DOHH2 (cell line): ENCODE measurements at regions not wholly inside any gene's neighbourhood (a gene's known extent, or its start where the extent isn't known, plus 50 kb on each side); places are given as distances from the start of the nearest gene placed in this dataset.

ENCODE experiments used
- EZH2phosphoT487 ChIP-seq: fragments of 200-600 bp; sonication (generic); IDR thresholded peaks from 2 replicates; pipeline ENCODE4 v1.6.1; 2017; ENCODE audit warnings: borderline replicate concordance, mild to moderate bottlenecking, antibody characterized with exemption, low read length, moderate library complexity, mixed read lengths
- TF ChIP-seq, protein P1 (sequence below): fragments of 200-600 bp; sonication (generic); IDR thresholded peaks from one replicate; pipeline ENCODE4 v1.5.1; 2014; ENCODE audit warnings: antibody characterized with exemption, mild to moderate bottlenecking, low read depth, low read length; ENCODE audit not compliant: poor library complexity, severe bottlenecking

DNA sequence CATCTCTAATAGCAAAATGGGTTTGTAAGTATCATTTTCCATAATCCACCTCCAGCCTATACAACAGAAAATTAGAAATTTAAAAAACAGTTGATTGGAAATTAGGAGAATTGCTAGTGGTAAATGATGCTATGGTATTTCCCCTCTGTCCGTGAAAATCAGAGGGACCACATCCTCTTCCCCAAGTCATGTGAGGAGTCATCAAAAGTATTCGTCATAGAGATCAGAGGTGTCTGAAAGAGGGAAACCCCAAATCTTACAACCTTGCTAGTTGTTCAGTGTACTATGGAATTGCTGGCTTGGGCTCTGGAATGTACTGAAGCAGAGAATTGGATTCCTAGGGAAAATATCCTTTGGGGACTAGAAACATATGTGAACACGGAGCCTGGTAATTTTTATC lies 241.4 kb upstream of the ARHGAP24 start:
- TF ChIP-seq, protein P1, sequence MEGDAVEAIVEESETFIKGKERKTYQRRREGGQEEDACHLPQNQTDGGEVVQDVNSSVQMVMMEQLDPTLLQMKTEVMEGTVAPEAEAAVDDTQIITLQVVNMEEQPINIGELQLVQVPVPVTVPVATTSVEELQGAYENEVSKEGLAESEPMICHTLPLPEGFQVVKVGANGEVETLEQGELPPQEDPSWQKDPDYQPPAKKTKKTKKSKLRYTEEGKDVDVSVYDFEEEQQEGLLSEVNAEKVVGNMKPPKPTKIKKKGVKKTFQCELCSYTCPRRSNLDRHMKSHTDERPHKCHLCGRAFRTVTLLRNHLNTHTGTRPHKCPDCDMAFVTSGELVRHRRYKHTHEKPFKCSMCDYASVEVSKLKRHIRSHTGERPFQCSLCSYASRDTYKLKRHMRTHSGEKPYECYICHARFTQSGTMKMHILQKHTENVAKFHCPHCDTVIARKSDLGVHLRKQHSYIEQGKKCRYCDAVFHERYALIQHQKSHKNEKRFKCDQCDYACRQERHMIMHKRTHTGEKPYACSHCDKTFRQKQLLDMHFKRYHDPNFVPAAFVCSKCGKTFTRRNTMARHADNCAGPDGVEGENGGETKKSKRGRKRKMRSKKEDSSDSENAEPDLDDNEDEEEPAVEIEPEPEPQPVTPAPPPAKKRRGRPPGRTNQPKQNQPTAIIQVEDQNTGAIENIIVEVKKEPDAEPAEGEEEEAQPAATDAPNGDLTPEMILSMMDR, result no peak
- TF ChIP-seq EZH2phosphoT487, result no peak
